Stomach (tissue), 4 donors: ENCODE measurements at regions not wholly inside any gene's neighbourhood (a gene's known extent, or its start where the extent isn't known, plus 50 kb on each side); places are given as distances from the start of the nearest gene placed in this dataset.

Experiments
- CTCF ChIP-seq, 7 experiments: fragments of 450-650 bp in 4 of 7; fragments of 200-600 bp in 3 of 7; sonication (generic) in 3 of 7; IDR thresholded peaks; one replicate each; pipeline ENCODE4 v1.5.1; 2016 to 2019; ENCODE audit warnings: antibody characterized with exemption in 7 of 7, control low read depth in 2 of 7, mild to moderate bottlenecking in 1 of 7
- POLR2A ChIP-seq, 4 donors: fragments of 450-650 bp; IDR thresholded peaks; one replicate each; pipeline ENCODE4 v1.6.1; 2016; ENCODE audit warnings: antibody characterized with exemption in 4 of 4, control low read depth in 2 of 4, mild to moderate bottlenecking in 1 of 4, moderate library complexity in 1 of 4
- POLR2AphosphoS5 ChIP-seq, 3 donors: sonication (generic); formaldehyde crosslinking; IDR thresholded peaks; one replicate each; pipeline ENCODE4 v1.6.1; 2016; ENCODE audit warnings: antibody characterized with exemption in 3 of 3

- TF ChIP-seq CTCF (IDR thresholded peaks at IDR 0.05): no peak
- no peak for TF ChIP-seq POLR2AphosphoS5 (IDR thresholded peaks at IDR 0.05)
- TF ChIP-seq POLR2A (IDR thresholded peaks at IDR 0.05): no peak
Measured at GRCh38 chr3:144774897-144775296, 803.3 kb downstream of the DIPK2A start.
